ENCODE measurements at regions not wholly inside any gene's neighbourhood (a gene's known extent, or its start where the extent isn't known, plus 50 kb on each side); places are given as distances from the start of the nearest gene placed in this dataset.
A peak's percentile ranks its signal among the peaks of the same experiment; 100 is the strongest.
"Not testable (repeated sequence)": the region's sequence is repeated elsewhere in the genome, so short reads cannot be mapped to it uniquely, and the experiment has no call there.

GRCh38 chr4:165788686-165789463, 84.2 kb upstream of the TLL1 start:
- in situ Hi-C loops (cut with HindIII; ENCODE audit: low sequenced_read_pairs), result no loop called here
- peak; percentile 82 for DNase-seq (ENCODE audit: low spot score)

DNA sequence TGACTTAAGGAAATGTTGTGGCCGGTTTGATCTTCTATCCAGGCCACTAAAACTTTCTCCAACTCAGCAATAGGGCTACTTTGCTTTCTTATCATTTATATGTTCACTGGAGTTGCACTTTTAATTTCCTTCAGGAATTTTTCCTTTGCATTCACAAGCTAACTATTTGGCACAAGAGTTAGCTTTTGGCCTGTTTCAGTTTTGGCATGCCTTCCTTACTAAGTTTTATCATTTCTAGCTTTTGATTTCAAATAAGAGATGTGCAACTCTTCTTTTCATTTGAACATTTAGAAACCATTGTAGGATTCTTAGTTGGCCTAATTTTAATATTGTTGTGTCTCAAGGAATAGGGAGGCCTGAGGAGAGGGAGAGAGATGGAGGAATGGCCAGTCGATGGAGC, 79.8 kb upstream of the TLL1 start:
- in situ Hi-C loops (cut with HindIII; ENCODE audit: low sequenced_read_pairs), result no loop called here
- no peak for DNase-seq (ENCODE audit: low spot score)

- in situ Hi-C loops (cut with HindIII; ENCODE audit: low sequenced_read_pairs), result no loop called here
- DNase-seq (ENCODE audit: low spot score), result no peak
These were observed 78.2 kb upstream of the TLL1 start for GRCh38 chr4:165794834-165795233.

- in situ Hi-C loops (cut with HindIII; ENCODE audit: low sequenced_read_pairs), result no loop called here
- no peak for DNase-seq (ENCODE audit: low spot score)
These were observed 73.6 kb upstream of the TLL1 start for GRCh38 chr4:165799384-165799815.

- no peak for DNase-seq (ENCODE audit: low spot score)
- in situ Hi-C loops (cut with HindIII; ENCODE audit: low sequenced_read_pairs), result no loop called here
These were observed 70.6 kb upstream of the TLL1 start for GRCh38 chr4:165802452-165802851.

DNA sequence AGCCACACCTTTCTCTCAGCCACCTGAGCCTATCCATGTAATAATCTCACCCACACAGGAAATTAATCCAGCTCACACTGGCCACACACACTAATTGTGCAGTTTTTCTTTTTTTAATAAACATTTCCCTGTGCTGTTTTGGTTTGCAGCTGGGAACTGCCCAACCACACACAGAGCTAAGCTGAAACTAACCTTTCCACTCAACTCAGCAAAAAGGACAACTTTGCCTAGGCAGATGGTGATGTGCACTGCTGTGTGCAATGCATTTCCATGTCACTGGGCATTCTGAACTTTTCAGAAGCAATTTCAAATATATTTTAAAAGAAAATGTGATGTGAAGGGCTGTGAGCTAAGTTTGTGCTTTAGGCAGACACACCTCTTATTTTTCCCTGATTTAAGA, 70.0 kb upstream of the TLL1 start:
- in situ Hi-C loops (cut with HindIII; ENCODE audit: low sequenced_read_pairs), result no loop called here
- no peak for DNase-seq (ENCODE audit: low spot score)

GRCh38 chr4:165805406-165805805, 67.6 kb upstream of the TLL1 start:
- DNase-seq (ENCODE audit: low spot score), result no peak
- in situ Hi-C loops (cut with HindIII; ENCODE audit: low sequenced_read_pairs), result no loop called here

- in situ Hi-C loops (cut with HindIII; ENCODE audit: low sequenced_read_pairs), result no loop called here
- no peak for DNase-seq (ENCODE audit: low spot score)
These were observed 66.4 kb upstream of the TLL1 start for GRCh38 chr4:165806613-165807012.

GRCh38 chr4:165810726-165811125, 62.3 kb upstream of the TLL1 start:
- no peak for DNase-seq (ENCODE audit: low spot score)
- in situ Hi-C loops (cut with HindIII; ENCODE audit: low sequenced_read_pairs), result no loop called here

- DNase-seq (ENCODE audit: low spot score), result no peak
- in situ Hi-C loops (cut with HindIII; ENCODE audit: low sequenced_read_pairs), result no loop called here
These were observed 59.4 kb upstream of the TLL1 start for GRCh38 chr4:165813606-165814005.

- no peak for DNase-seq (ENCODE audit: low spot score)
- in situ Hi-C loops (cut with HindIII; ENCODE audit: low sequenced_read_pairs), result no loop called here
These were observed 58.6 kb upstream of the TLL1 start for GRCh38 chr4:165814256-165815020.

GRCh38 chr4:165819126-165819525, 53.9 kb upstream of the TLL1 start:
- in situ Hi-C loops (cut with HindIII; ENCODE audit: low sequenced_read_pairs), result not testable (repeated sequence)

More at GRCh38 chr4:165819126-165819525, 53.9 kb upstream of the TLL1 start:
- DNase-seq (ENCODE audit: low spot score), result not testable (repeated sequence)
